ENCODE measurements at regions not wholly inside any gene's neighbourhood (a gene's known extent, or its start where the extent isn't known, plus 50 kb on each side); places are given as distances from the start of the nearest gene placed in this dataset.

- peak overlapping the region; percentile 70 for H3K27ac Mint-ChIP-seq (ENCODE audit: unreplicated experiment)
- H3K9me3 Mint-ChIP-seq, result peaks cover 5% of the 10 kb centered on the region
These were observed 115.8 kb upstream of the INPP4B start for GRCh38 chr4:142961866-142962265.

DNA sequence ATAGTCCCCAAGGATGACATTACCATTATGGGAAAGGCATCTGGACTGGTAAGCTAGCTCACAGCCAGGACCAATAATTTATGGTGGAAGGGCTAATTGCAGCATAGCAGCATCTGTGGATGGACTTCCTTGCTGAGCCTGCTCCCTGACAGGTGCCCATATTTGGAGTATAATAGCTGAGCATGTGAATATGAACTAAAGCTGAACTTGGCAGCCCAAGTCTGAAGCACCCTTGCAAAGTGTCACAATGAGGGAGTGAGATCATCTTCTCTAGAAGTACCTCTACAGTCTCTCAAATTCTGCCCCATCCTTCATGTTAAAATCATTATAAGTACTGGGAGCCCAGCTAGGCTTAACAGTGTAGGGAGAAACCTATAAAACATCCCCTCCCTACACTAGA lies 128.2 kb upstream of the INPP4B start:
- no peak for DNase-seq (ENCODE audit: low read depth, low spot score)
- no peaks in the 10 kb centered on the region for H3K9me3 Mint-ChIP-seq
- H3K4me1 Mint-ChIP-seq, result no peaks in the 10 kb centered on the region
- TF ChIP-seq, protein P1, sequence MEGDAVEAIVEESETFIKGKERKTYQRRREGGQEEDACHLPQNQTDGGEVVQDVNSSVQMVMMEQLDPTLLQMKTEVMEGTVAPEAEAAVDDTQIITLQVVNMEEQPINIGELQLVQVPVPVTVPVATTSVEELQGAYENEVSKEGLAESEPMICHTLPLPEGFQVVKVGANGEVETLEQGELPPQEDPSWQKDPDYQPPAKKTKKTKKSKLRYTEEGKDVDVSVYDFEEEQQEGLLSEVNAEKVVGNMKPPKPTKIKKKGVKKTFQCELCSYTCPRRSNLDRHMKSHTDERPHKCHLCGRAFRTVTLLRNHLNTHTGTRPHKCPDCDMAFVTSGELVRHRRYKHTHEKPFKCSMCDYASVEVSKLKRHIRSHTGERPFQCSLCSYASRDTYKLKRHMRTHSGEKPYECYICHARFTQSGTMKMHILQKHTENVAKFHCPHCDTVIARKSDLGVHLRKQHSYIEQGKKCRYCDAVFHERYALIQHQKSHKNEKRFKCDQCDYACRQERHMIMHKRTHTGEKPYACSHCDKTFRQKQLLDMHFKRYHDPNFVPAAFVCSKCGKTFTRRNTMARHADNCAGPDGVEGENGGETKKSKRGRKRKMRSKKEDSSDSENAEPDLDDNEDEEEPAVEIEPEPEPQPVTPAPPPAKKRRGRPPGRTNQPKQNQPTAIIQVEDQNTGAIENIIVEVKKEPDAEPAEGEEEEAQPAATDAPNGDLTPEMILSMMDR (conservative IDR thresholded peaks at IDR 0.05), result no peak
- H3K27ac Mint-ChIP-seq (ENCODE audit: unreplicated experiment), result no peak overlapping the region
- no peak overlapping the region for H3K4me3 Mint-ChIP-seq
- no peaks in the 10 kb centered on the region for H3K36me3 Mint-ChIP-seq (ENCODE audit: low read depth)
- no peaks in the 10 kb centered on the region for H3K27me3 Mint-ChIP-seq (ENCODE audit: low read depth)

More at GRCh38 chr4:142961866-142962265, 115.8 kb upstream of the INPP4B start:
- Mint-ChIP-seq H3K4me1 (peaks cover 22% of the 10 kb centered on the region), H3K27me3 (ENCODE audit: low read depth) (no peaks in the 10 kb centered on the region), H3K4me3 (no peak overlapping the region), H3K36me3 (ENCODE audit: low read depth) (no peaks in the 10 kb centered on the region)
- TF ChIP-seq, protein P1 (conservative IDR thresholded peaks at IDR 0.05), result no peak
- DNase-seq (ENCODE audit: low read depth, low spot score), result no peak

- no peak overlapping the region for H3K4me3 Mint-ChIP-seq
- no peaks in the 10 kb centered on the region for H3K9me3 Mint-ChIP-seq
- no peaks in the 10 kb centered on the region for H3K4me1 Mint-ChIP-seq
- no peak for DNase-seq (ENCODE audit: low read depth, low spot score)
- no peak overlapping the region for H3K27ac Mint-ChIP-seq (ENCODE audit: unreplicated experiment)
- no peaks in the 10 kb centered on the region for H3K27me3 Mint-ChIP-seq (ENCODE audit: low read depth)
- TF ChIP-seq, protein P1 (conservative IDR thresholded peaks at IDR 0.05), result no peak
- H3K36me3 Mint-ChIP-seq (ENCODE audit: low read depth), result no peaks in the 10 kb centered on the region
These were observed 129.5 kb upstream of the INPP4B start for GRCh38 chr4:142975618-142976017.

DNA sequence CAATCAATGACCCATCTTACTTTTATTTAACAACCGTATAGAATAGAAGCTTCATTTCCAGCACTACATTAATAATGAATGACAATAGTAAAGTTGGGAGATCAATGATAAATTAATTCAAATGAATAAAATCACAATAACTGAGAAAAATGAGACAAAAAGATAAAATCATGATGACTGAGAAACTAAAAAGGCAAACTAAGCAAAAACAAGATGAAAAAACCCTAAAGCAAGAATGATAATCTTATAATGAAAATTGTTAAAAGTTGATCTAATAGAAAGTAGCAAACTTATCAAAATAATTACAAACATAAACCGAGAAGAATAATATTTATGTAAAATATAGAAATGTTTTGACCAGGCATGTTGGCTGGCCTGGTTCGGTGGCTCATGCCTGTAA lies 130.4 kb upstream of the INPP4B start:
- Mint-ChIP-seq H3K36me3 (ENCODE audit: low read depth) (no peaks in the 10 kb centered on the region), H3K4me3 (no peak overlapping the region), H3K9me3 (no peaks in the 10 kb centered on the region), H3K27me3 (ENCODE audit: low read depth) (no peaks in the 10 kb centered on the region), H3K4me1 (no peaks in the 10 kb centered on the region), H3K27ac (ENCODE audit: unreplicated experiment) (no peak overlapping the region)
- TF ChIP-seq, protein P1 (conservative IDR thresholded peaks at IDR 0.05), result no peak
- DNase-seq (ENCODE audit: low read depth, low spot score), result no peak

GRCh38 chr4:142977182-142977581 lies 131.1 kb upstream of the INPP4B start:
- H3K9me3 Mint-ChIP-seq, result no peaks in the 10 kb centered on the region
- H3K4me3 Mint-ChIP-seq, result no peak overlapping the region
- TF ChIP-seq, protein P1 (conservative IDR thresholded peaks at IDR 0.05), result no peak
- no peak overlapping the region for H3K27ac Mint-ChIP-seq (ENCODE audit: unreplicated experiment)
- no peaks in the 10 kb centered on the region for H3K4me1 Mint-ChIP-seq
- H3K36me3 Mint-ChIP-seq (ENCODE audit: low read depth), result no peaks in the 10 kb centered on the region
- no peak for DNase-seq (ENCODE audit: low read depth, low spot score)
- no peaks in the 10 kb centered on the region for H3K27me3 Mint-ChIP-seq (ENCODE audit: low read depth)

DNA sequence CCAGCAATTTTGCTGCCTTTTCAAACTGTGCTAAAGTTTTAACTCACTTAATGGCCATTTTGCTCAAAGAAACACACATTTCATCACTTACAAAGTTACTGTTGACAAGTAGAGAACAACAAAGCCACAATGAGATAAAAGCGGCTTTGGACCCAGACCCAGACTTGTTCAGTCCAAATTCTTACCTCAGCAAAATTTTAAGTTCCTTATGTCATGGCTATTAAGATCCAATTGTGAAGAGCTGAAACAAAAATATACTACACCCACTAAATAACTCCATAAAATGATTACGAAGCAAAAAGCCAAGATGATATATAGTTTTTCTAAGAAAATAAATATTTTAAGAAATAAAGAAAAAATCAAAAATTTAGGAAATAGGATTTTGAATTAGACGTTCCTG lies 137.0 kb upstream of the INPP4B start:
- Mint-ChIP-seq H3K27ac (ENCODE audit: unreplicated experiment) (no peak overlapping the region), H3K27me3 (ENCODE audit: low read depth) (no peaks in the 10 kb centered on the region), H3K9me3 (no peaks in the 10 kb centered on the region), H3K4me1 (peaks cover 12% of the 10 kb centered on the region), H3K36me3 (ENCODE audit: low read depth) (no peaks in the 10 kb centered on the region), H3K4me3 (no peak overlapping the region)
- TF ChIP-seq, protein P1 (conservative IDR thresholded peaks at IDR 0.05), result no peak
- no peak for DNase-seq (ENCODE audit: low read depth, low spot score)

Data from neural crest cell (in vitro differentiated cells).